DMS53 (cell line): ENCODE measurements at regions not wholly inside any gene's neighbourhood (a gene's known extent, or its start where the extent isn't known, plus 50 kb on each side); places are given as distances from the start of the nearest gene placed in this dataset.

Experiments used
- DNase-seq: peaks from one replicate; lab custom pipeline; 2025; lab: John Stamatoyannopoulos, UW

GRCh38 chr21:30986965-30987364 lies 51.3 kb downstream of the KRTAP19-8 start:
- peak; percentile 46 for DNase-seq

GRCh38 chr21:30984889-30985288 lies 53.4 kb downstream of the KRTAP19-8 start:
- peak; percentile 96 for DNase-seq

DNA sequence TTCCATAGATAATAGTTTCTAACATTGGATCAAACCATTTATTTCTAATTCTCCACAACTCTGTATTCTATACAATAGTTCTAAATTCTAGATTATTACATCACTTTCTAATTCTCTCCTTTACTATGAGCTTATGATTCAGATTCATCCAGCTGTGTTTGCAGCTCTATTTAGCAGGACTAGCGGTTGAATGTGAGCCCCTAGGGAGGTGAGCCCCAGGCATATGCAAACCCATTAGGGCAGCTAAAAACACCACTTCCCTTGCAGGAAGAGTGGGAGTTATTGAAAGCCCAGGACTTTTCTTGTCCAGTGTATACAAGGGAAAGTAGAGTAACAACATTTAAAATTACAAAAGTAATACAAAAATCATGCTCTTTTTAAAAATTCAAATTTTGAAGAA lies 56.9 kb downstream of the KRTAP19-8 start:
- no peak for DNase-seq

DNA sequence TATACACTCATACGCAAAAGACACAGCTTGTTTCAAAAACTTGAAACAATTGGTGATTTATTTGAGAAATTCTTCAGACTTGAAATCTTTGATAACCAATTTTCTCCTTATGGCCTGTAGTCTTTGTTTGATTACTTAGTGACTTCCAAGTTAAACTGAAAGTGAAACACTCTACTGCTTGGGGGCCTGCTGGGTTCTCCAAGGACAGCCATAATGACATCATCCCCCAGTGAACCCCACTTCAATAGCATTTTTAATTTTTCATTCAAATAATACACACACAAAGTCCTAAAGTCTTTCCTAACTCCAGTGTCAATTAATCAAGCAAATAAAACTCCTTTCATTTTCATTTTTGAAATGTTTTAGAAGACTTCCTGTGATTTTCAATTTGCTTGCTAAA lies 59.2 kb downstream of the KRTAP19-8 start:
- peak; percentile 4 for DNase-seq

GRCh38 chr21:30964283-30964682 lies 74.0 kb downstream of the KRTAP19-8 start:
- DNase-seq, result no peak

DNA sequence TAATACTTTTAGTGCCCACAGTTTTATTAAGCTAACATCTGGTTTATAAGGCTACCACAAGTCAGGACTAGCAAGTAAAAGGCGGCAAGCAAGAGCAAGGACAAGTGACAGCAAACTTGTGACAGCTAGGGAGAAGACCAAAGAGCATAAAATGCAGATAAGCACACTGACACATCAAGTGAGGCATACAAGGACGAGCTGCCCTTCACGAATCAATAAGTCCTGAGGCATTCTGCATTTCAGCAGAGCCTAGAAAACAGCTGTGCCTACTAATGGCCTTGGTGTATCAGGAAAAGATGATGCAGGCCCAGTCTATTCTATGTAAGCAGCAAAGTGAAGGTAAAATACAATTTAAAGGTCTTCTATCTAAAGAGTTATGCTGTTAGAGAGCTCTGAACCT lies 74.8 kb downstream of the KRTAP19-8 start:
- DNase-seq, result no peak

- DNase-seq, result no peak
Measured at GRCh38 chr21:30962013-30962412, 76.3 kb downstream of the KRTAP19-8 start.

DNA sequence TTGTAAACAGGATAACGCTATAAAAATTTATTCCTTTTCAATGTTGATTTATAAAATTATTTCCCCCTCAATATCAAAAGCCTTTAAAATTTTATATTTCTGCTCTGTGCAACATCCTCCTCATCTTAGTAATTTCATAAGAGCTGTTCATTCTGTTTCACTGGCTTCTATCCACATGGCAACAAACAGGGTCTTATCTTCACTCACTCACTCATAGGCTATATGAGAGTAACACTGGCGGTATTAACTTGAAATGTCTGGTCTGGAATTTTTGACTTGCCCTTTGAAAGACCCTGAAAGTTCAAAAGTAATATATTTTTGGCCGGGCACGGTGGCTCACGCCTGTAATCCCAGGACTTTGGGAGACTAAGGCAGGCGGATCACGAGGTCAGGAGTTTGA lies 77.4 kb upstream of the KRTAP11-1 start:
- DNase-seq, result no peak

DNA sequence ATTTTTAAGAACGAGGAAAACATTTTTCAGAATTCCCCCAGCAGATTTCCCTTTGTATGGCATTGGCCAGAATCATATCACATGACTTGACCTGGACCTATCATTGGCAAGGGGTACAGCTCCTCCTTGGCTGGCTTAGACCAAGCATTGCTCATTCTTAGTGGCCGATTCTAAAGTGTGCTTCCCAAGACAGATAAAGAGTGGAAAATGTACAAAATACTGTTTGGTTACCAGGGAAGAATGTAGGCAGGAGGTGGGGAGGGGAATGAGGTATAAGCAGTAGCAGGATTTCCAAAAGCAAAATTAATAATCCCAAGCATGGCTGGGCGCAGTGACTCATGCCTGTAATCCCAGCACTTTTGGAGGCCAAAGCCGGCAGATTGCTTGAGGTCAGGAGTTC lies 75.6 kb upstream of the KRTAP11-1 start:
- no peak for DNase-seq

- no peak for DNase-seq
Measured at GRCh38 chr21:30953605-30954004, 72.2 kb upstream of the KRTAP11-1 start.

- DNase-seq, result no peak
Measured at GRCh38 chr21:30947141-30947540, 65.8 kb upstream of the KRTAP11-1 start.

DNA sequence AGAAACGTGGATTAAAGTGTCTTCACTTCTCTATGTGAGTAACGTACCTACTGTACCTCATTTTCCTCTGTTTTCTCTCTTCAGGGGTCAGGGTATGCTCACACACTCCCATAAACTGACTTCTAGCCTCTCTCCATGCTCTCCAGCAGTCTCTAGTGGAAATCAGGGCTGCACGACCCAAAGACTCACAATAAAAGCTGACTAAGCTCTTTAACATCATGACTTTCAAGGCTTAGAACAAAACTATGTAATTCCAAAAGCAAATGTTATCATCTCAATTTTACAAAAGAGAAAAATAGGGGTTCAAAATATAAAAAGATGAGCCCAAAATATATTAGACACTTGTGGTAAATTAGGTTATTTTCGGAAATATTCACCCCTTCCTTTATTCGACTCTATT lies 62.5 kb upstream of the KRTAP11-1 start:
- DNase-seq, result no peak

DNA sequence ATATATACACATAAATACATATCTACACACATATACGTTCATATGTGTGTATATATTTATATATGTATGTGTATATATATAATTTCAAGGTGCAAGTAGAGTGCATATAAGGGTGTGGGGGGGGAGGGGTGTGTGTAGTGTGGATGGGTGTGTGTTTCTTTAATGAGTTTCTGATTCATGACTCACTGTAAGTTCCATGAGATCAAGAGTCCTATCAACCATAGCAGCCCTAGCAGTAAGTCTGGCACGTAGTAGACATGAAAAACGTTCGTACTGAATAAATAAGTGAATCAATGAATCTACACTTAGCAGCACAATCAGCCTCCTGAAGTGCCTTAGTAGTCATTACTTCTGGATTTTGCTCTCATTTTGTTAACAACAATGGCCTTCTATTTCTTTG lies 61.9 kb upstream of the KRTAP11-1 start:
- DNase-seq, result no peak

- DNase-seq, result peak; percentile 14
Measured at GRCh38 chr21:30942192-30942591, 60.8 kb upstream of the KRTAP11-1 start.

DNA sequence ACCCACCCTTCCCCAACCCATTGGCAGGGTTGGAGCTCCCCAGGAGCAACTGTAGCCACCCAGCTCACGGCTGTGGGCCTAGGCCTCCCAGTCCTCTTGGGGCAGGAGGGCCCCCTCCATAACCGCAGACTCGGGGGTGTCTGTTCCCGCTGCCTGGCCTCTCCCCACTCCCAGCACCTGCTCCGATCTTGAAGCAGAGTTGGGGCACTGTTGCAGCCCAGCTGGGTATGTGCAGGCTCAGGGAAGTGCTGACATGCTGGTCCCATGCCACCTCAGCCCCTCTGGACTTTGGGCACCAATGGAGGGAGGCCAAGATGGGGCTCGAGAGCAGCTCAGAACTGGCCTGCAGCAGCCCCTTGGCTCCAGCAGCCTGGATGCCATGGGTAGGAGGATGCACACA lies 54.8 kb upstream of the KRTAP11-1 start:
- no peak for DNase-seq

DNA sequence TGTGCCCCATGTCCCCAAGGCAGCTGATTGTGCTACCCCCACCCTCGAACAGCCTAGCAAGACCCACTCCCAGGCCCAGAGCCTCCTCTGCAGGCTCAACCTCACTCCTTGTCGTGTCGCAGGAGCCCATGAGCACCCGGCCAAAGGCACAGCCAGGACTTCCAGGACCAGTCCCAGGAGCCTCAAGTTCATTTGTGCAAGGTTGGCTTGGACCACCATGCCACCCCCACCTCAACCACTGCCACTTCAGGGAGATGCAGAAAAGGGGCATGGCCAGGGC lies 54.4 kb upstream of the KRTAP11-1 start:
- DNase-seq, result no peak

DNA sequence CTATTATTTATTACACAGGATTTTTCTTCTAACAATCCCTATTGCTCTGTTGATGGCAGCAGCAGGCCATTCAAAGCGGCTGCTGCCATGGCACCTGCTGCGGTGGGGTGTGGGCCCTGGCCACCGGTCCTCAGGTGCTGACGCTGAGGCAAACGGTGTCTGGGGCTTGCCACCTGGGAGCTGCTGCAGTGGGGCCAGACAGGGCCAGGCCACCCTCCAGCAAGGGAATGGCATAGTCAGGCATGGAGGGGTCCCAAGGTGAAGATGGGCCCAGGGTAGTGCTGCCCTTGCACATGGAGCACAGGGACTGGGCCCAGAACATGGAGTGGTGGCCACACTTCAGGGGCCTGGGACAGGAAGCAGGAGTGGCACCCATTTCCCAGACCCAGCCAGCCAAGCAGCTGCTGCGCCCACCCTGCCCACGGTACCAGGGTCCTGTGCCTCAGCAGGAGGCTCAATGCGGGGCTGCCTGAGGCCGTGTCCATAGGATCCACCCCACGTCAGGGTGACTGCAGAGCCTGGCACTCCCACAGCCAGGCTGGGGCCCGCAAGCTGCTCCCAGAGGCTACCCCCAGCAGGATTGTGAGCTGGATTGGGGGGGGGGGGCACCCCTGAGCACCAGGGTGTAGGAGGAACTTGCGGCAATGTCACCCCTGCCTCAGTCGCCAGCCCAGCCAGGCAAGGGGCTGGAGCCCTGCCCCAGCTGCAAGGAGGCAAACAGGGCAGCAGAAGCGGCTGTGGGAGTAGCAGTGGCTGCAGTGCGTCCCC lies 53.9 kb upstream of the KRTAP11-1 start:
- DNase-seq, result no peak

DNA sequence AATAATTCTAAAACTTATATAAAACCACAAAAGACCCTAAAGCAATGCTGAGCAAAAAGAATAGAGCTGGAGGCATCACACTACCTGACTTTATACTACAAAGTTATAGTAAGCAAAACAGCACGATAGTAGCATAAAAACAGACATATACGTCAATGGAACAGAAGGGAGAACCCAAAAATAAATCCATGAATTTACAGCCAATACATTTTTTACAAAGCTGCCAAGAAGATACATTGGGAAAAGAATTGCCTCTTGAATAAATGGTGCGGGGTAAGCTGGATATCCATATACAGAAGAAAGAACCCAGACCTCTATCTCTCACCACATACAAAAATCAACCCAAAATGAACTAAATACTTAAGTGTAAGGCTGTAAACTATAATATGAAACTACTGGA lies 51.3 kb upstream of the KRTAP11-1 start:
- no peak for DNase-seq
